IMR-90 (cell line): ENCODE measurements at regions not wholly inside any gene's neighbourhood (a gene's known extent, or its start where the extent isn't known, plus 50 kb on each side); places are given as distances from the start of the nearest gene placed in this dataset.

ENCODE experiments used
- ATAC-seq: fragments of 200-7000 bp; cut with Tn5 transposase; 2 replicates; pipeline ENCODE4 v1.9.1; 2020; ENCODE audit warnings: low read depth, mild to moderate bottlenecking, moderate library complexity
- BruUV-seq: library from RNA; stranded (reverse); fragments of 400-500 nt; replicated peaks from 2 replicates; lab custom pipeline; 2021; lab: Mats Ljungman, UMichigan
- CTCF ChIA-PET: fragments of 300-600 bp; formaldehyde crosslinking; extraction: SDS; loops from one replicate; lab custom pipeline; 2021; ENCODE audit warnings: antibody characterized with exemption; lab: Yijun Ruan, JAX
- POLR2A ChIA-PET: fragments of 300-600 bp; sonication (Branson Sonifier 250); formaldehyde crosslinking; loops from one replicate; lab custom pipeline; 2022; ENCODE audit warnings: antibody characterized with exemption; ENCODE audit not compliant: unreplicated experiment; lab: Charles Lee
- DNase-seq: peaks from one replicate; pipeline ENCODE4 v3.0.0; 2013
- H2AFZ ChIP-seq: replicated peaks from 2 replicates; pipeline ENCODE3; 2013; ENCODE audit warnings: low read length, mild to moderate bottlenecking; ENCODE audit not compliant: poor library complexity
- H2AK5ac ChIP-seq: 2 replicates; pipeline ENCODE4 v1.6.1; 2013; ENCODE audit warnings: low read depth, low read length, inconsistent platforms
- H2AK9ac ChIP-seq: replicated peaks from 2 replicates; pipeline ENCODE3; 2013; ENCODE audit warnings: mild to moderate bottlenecking, low read depth, low read length, moderate library complexity; ENCODE audit not compliant: poor library complexity
- H2BK120ac ChIP-seq: 2 replicates; pipeline ENCODE4 v1.6.1; 2013; ENCODE audit warnings: low read depth, low read length, inconsistent platforms
- H2BK15ac ChIP-seq: 3 replicates; pipeline ENCODE4 v1.6.1; 2013; ENCODE audit warnings: low read depth, low read length, inconsistent platforms
- H2BK20ac ChIP-seq: 2 replicates; pipeline ENCODE4 v1.6.1; 2013; ENCODE audit warnings: low read depth, mild to moderate bottlenecking, inconsistent platforms, low read length, moderate library complexity
- H2BK5ac ChIP-seq: 2 replicates; pipeline ENCODE4 v1.6.1; 2013; ENCODE audit warnings: mild to moderate bottlenecking, low read depth, low read length, inconsistent platforms; ENCODE audit not compliant: poor library complexity, severe bottlenecking
- H3K14ac ChIP-seq: replicated peaks from 2 replicates; pipeline ENCODE4 v1.6.1; 2013; ENCODE audit warnings: low read depth, low read length, inconsistent platforms
- H3K18ac ChIP-seq: 2 replicates; pipeline ENCODE4 v1.6.1; 2013; ENCODE audit warnings: low read depth, low read length, control low read depth
- H3K23ac ChIP-seq: 2 replicates; pipeline ENCODE4 v1.6.1; 2013; ENCODE audit warnings: low read depth, low read length, inconsistent platforms
- H3K27ac ChIP-seq: 2 replicates; pipeline ENCODE4 v1.5.1; 2013; ENCODE audit warnings: mild to moderate bottlenecking, control low read depth, low read length; ENCODE audit not compliant: insufficient read depth
- H3K27me3 ChIP-seq: 2 replicates; pipeline ENCODE4 v1.6.1; 2013; ENCODE audit warnings: low read length; ENCODE audit not compliant: control insufficient read depth, insufficient read depth
- H3K36me3 ChIP-seq: 2 replicates; pipeline ENCODE4 v1.6.1; 2013; ENCODE audit warnings: low read length, mixed read lengths; ENCODE audit not compliant: control insufficient read depth, insufficient read depth
- H3K4ac ChIP-seq: 2 replicates; pipeline ENCODE4 v1.6.1; 2013; ENCODE audit warnings: low read depth, low read length, inconsistent platforms
- H3K4me1 ChIP-seq: 2 replicates; pipeline ENCODE4 v1.6.1; 2013; ENCODE audit warnings: low read length, mixed read lengths; ENCODE audit not compliant: control insufficient read depth, insufficient read depth
- H3K4me2 ChIP-seq: 2 replicates; pipeline ENCODE4 v1.6.1; 2013; ENCODE audit warnings: low read depth, mild to moderate bottlenecking, control low read depth, low read length, moderate library complexity
- H3K4me3 ChIP-seq: 2 replicates; pipeline ENCODE4 v1.5.1; 2013; ENCODE audit warnings: low read depth, mild to moderate bottlenecking, control low read depth, low read length, moderate library complexity; ENCODE audit not compliant: insufficient read depth
- H3K56ac ChIP-seq: 2 replicates; pipeline ENCODE4 v1.6.1; 2013; ENCODE audit warnings: low read length, inconsistent platforms; ENCODE audit not compliant: insufficient read depth; ENCODE audit errors: extremely low read depth
- H3K79me1 ChIP-seq, 2 experiments: 2 replicates each; pipeline ENCODE4 v1.6.1; 2013; ENCODE audit warnings: low read length in 2 of 2, inconsistent platforms in 1 of 2, low read depth in 1 of 2
- H3K9ac ChIP-seq: 2 replicates; pipeline ENCODE4 v1.6.1; 2013; ENCODE audit warnings: low read depth, low read length, control low read depth
- H3K9me1 ChIP-seq: 2 replicates; pipeline ENCODE4 v1.6.1; 2013; ENCODE audit warnings: low read length, inconsistent platforms; ENCODE audit not compliant: insufficient read depth
- H3K9me3 ChIP-seq: 2 replicates; pipeline ENCODE4 v1.6.1; 2013; ENCODE audit warnings: low read length; ENCODE audit not compliant: control insufficient read depth, insufficient read depth
- H4K20me1 ChIP-seq: 2 replicates; pipeline ENCODE4 v1.6.1; 2013; ENCODE audit warnings: low read length, inconsistent platforms; ENCODE audit not compliant: insufficient read depth
- H4K5ac ChIP-seq: 2 replicates; pipeline ENCODE4 v1.6.1; 2013; ENCODE audit warnings: mild to moderate bottlenecking, low read depth, low read length, control low read depth
- H4K8ac ChIP-seq, 2 experiments: 2 replicates each; pipeline ENCODE4 v1.6.1; 2013; ENCODE audit warnings: low read depth in 2 of 2, low read length in 2 of 2, control low read depth in 1 of 2, inconsistent platforms in 1 of 2
- H4K91ac ChIP-seq: 2 replicates; pipeline ENCODE4 v1.6.1; 2013; ENCODE audit warnings: low read depth, low read length, inconsistent platforms; ENCODE audit not compliant: insufficient read depth
- CHD1 ChIP-seq: IDR thresholded peaks from 2 replicates; pipeline ENCODE4 v1.6.1; 2012; ENCODE audit warnings: low read depth, low read length, improper control_type of control experiment
- FOS ChIP-seq: fragments of 150-350 bp; IDR thresholded peaks from 2 replicates; pipeline ENCODE4 v1.6.1; 2016; ENCODE audit warnings: low read depth, low read length
- MAFK ChIP-seq: IDR thresholded peaks from 2 replicates; pipeline ENCODE4 v1.6.1; 2012; ENCODE audit warnings: low read depth, low read length, improper control_type of control experiment
- MAZ ChIP-seq: IDR thresholded peaks from 2 replicates; pipeline ENCODE4 v1.6.1; 2012; ENCODE audit warnings: low read depth, mild to moderate bottlenecking, low read length, improper control_type of control experiment, moderate library complexity, borderline replicate concordance
- POLR2A ChIP-seq: IDR thresholded peaks from 2 replicates; pipeline ENCODE4 v1.6.1; 2012; ENCODE audit warnings: mild to moderate bottlenecking, low read depth, low read length
- SMC3 ChIP-seq: fragments of 150-350 bp; IDR thresholded peaks from 2 replicates; pipeline ENCODE4 v1.6.1; 2016; ENCODE audit warnings: low read depth, mild to moderate bottlenecking, antibody characterized with exemption, low read length, moderate library complexity
- WGBS, 2 experiments: methylation state at CpG; one replicate each; pipeline versions ENCODE4 v1.1.5 to v1.1.7; 2013; ENCODE audit warnings: missing lambda C conversion rate in 2 of 2; ENCODE audit not compliant: insufficient read length in 1 of 2; ENCODE audit errors: extremely low coverage in 2 of 2; 5-methylcytosine and 5-hydroxymethylcytosine counted together
- dilution Hi-C: fragments of 300-500 bp; cut with HindIII; formaldehyde crosslinking; loops from one replicate; pipeline ENCODE4 v1.14.3; 2018; ENCODE audit warnings: low sequenced_read_pairs; ENCODE audit not compliant: unreplicated experiment
- in situ Hi-C: fragments of 300-500 bp; cut with MboI; formaldehyde crosslinking; loops from 3 replicates; pipeline ENCODE4 v1.14.3; 2019; ENCODE audit warnings: low sequenced_read_pairs, inconsistent platforms, mixed read lengths
- intact Hi-C: fragments of 100-400 bp; cut with micrococcal nuclease; formaldehyde crosslinking; loops from 2 replicates; pipeline ENCODE4 v1.10.0; 2022

DNA sequence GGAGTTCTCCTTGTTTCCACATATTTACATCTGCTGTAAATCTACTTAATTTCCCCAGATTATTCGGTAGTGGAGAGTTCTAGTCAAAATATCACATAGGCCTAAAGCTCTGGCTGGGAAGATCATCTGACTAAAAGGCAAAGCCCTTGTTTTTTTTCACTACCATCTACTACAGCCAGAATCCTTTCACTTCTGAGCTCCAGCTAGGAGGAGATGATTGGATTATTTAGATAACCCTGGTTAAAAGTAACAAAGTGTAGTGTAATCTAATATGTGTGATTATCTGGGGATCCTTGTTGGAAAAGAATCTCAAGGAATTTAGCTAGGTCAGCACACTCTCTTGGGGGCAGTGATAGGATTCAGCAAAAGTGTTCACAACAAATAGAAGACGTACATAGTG is 125.4 kb downstream of the DYRK2 start:
- no peak overlapping the region for H3K27ac ChIP-seq
- H3K4me1 ChIP-seq: peaks cover 9% of the 10 kb centered on the region
- H3K14ac ChIP-seq: no peak overlapping the region
- H3K9me1 ChIP-seq: peaks cover 7% of the 10 kb centered on the region
- no peaks in the 10 kb centered on the region for H4K20me1 ChIP-seq
- POLR2A ChIA-PET: no interaction called here
- peak overlapping the region; percentile 51; the same call in 1 of the 3 replicates for H2BK15ac ChIP-seq
- CTCF ChIA-PET: no interaction called here
- H3K56ac ChIP-seq: no peak overlapping the region
- ATAC-seq (peak; percentile 74), DNase-seq (peak; percentile 73)
- H4K8ac ChIP-seq: no peak overlapping the region
- H3K9ac ChIP-seq: no peak overlapping the region
- no CpG with 5 or more reads among the region's 2 CpGs for WGBS, 2 experiments
- H2BK20ac ChIP-seq: no peak overlapping the region
- H2BK120ac ChIP-seq: 0 out of 2 replicates have a peak overlapping the region, but pooled peaks have one; percentile 5
- in situ Hi-C loops (no loop called here), intact Hi-C loops (no loop called here), dilution Hi-C loops (no loop called here)
- H2BK5ac ChIP-seq: no peak overlapping the region
- no peak overlapping the region for H2AK9ac ChIP-seq
- H3K9me3 ChIP-seq: no peaks in the 10 kb centered on the region
- H2AK5ac ChIP-seq: 0 out of 2 replicates have a peak overlapping the region, but pooled peaks have one; percentile 21
- H4K91ac ChIP-seq: no peak overlapping the region
- H3K18ac ChIP-seq: no peak overlapping the region
- peak overlapping the region; percentile 1; the same call in 1 of the 2 replicates for H3K4me2 ChIP-seq
- no TSS peak for BruUV-seq
- no peak overlapping the region for H3K4me3 ChIP-seq
- H2AFZ ChIP-seq: no peak overlapping the region
- no peak overlapping the region for H3K23ac ChIP-seq
- no peaks in the 10 kb centered on the region for H3K36me3 ChIP-seq
- 0 out of 4 replicates have a peak, but pooled peaks cover 0 to 3% of the 10 kb centered on the region in 2 experiments for H3K79me1 ChIP-seq
- TF ChIP-seq MAZ (no peak), SMC3 (no peak), CHD1 (no peak), POLR2A (no peak), MAFK (peak; percentile 66), FOS (no peak)
- 0 out of 2 replicates have a peak overlapping the region, but pooled peaks have one; percentile 33 for H3K4ac ChIP-seq
- no peak overlapping the region for H4K5ac ChIP-seq
- no peaks in the 10 kb centered on the region for H3K27me3 ChIP-seq
